ENCODE measurements at regions not wholly inside any gene's neighbourhood (a gene's known extent, or its start where the extent isn't known, plus 50 kb on each side); places are given as distances from the start of the nearest gene placed in this dataset.

- Histone ChIP-seq H3K4me3 (no peak overlapping the region), H3K9me3 (no peaks in the 10 kb centered on the region), H3K27me3 (ENCODE audit: low read depth) (no peaks in the 10 kb centered on the region), H3K27ac (no peak overlapping the region), H3K36me3 (no peaks in the 10 kb centered on the region), H3K4me1 (no peaks in the 10 kb centered on the region)
- ATAC-seq = no peak
- intact Hi-C loops (cut with DNase I) = no loop called here
- no peak for DNase-seq
- TF ChIP-seq, protein P1, sequence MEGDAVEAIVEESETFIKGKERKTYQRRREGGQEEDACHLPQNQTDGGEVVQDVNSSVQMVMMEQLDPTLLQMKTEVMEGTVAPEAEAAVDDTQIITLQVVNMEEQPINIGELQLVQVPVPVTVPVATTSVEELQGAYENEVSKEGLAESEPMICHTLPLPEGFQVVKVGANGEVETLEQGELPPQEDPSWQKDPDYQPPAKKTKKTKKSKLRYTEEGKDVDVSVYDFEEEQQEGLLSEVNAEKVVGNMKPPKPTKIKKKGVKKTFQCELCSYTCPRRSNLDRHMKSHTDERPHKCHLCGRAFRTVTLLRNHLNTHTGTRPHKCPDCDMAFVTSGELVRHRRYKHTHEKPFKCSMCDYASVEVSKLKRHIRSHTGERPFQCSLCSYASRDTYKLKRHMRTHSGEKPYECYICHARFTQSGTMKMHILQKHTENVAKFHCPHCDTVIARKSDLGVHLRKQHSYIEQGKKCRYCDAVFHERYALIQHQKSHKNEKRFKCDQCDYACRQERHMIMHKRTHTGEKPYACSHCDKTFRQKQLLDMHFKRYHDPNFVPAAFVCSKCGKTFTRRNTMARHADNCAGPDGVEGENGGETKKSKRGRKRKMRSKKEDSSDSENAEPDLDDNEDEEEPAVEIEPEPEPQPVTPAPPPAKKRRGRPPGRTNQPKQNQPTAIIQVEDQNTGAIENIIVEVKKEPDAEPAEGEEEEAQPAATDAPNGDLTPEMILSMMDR (IDR thresholded peaks at IDR 0.05) = no peak
Measured at GRCh38 chr4:14428125-14428524, 574.2 kb upstream of the CPEB2 start.

- no peak overlapping the region for H3K4me3 ChIP-seq
- no peaks in the 10 kb centered on the region for H3K4me1 ChIP-seq
- H3K27me3 ChIP-seq (ENCODE audit: low read depth) = no peaks in the 10 kb centered on the region
- DNase-seq (no peak), ATAC-seq (no peak)
- H3K9me3 ChIP-seq = no peaks in the 10 kb centered on the region
- TF ChIP-seq, protein P1 (IDR thresholded peaks at IDR 0.05) = no peak
- H3K36me3 ChIP-seq = no peaks in the 10 kb centered on the region
- no peak overlapping the region for H3K27ac ChIP-seq
- intact Hi-C loops (cut with DNase I) = no loop called here
Measured at GRCh38 chr4:14431155-14432134, 570.8 kb upstream of the CPEB2 start.

DNA sequence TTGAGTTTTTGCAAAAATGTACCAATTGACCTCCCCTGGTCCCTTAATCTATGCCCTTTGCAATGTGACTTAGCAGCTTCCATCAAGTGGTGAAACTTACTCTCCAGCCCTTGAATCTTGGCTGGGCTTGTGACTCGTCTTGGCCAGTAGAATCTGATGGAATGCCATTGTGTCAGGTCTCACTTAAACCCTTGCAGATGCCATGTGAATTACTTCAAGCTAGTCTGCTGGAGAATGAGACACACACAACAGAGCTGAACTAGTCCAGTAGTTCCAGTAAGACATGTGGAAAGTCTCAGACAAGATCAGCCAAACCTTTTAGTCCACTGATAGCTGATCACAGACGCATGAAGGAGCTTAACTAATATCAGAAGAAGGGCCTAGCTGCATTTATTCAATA is 567.8 kb upstream of the CPEB2 start:
- H3K4me3 ChIP-seq = no peak overlapping the region

GRCh38 chr4:14434916-14435315 is 567.4 kb upstream of the CPEB2 start:
- H3K9me3 ChIP-seq = no peaks in the 10 kb centered on the region
- TF ChIP-seq, protein P1 (IDR thresholded peaks at IDR 0.05) = no peak
- intact Hi-C loops (cut with DNase I) = no loop called here
- no peaks in the 10 kb centered on the region for H3K27me3 ChIP-seq (ENCODE audit: low read depth)
- no peak overlapping the region for H3K27ac ChIP-seq
- no peak for DNase-seq
- no peaks in the 10 kb centered on the region for H3K4me1 ChIP-seq
- H3K4me3 ChIP-seq = no peak overlapping the region
- ATAC-seq = no peak
- H3K36me3 ChIP-seq = no peaks in the 10 kb centered on the region

More for the DNA sequence above, 567.8 kb upstream of the CPEB2 start:
- TF ChIP-seq, protein P1 (IDR thresholded peaks at IDR 0.05) = no peak
- H3K36me3 ChIP-seq = no peaks in the 10 kb centered on the region
- H3K9me3 ChIP-seq = no peaks in the 10 kb centered on the region
- intact Hi-C loops (cut with DNase I) = no loop called here
- H3K27ac ChIP-seq = no peak overlapping the region
- no peak for DNase-seq
- no peaks in the 10 kb centered on the region for H3K4me1 ChIP-seq
- ATAC-seq = no peak
- no peaks in the 10 kb centered on the region for H3K27me3 ChIP-seq (ENCODE audit: low read depth)

- DNase-seq (no peak), ATAC-seq (no peak)
- Histone ChIP-seq H3K4me1 (no peaks in the 10 kb centered on the region), H3K9me3 (no peaks in the 10 kb centered on the region), H3K27ac (no peak overlapping the region), H3K27me3 (ENCODE audit: low read depth) (no peaks in the 10 kb centered on the region), H3K4me3 (no peak overlapping the region), H3K36me3 (no peaks in the 10 kb centered on the region)
- intact Hi-C loops (cut with DNase I) = no loop called here
- TF ChIP-seq, protein P1 (IDR thresholded peaks at IDR 0.05) = no peak
Measured at GRCh38 chr4:14441561-14441960, 560.7 kb upstream of the CPEB2 start.

Data from lower lobe of right lung (tissue), 2 donors.